VCaP (cell line): ENCODE measurements at regions not wholly inside any gene's neighbourhood (a gene's known extent, or its start where the extent isn't known, plus 50 kb on each side); places are given as distances from the start of the nearest gene placed in this dataset.

Source experiments
- H3K27ac ChIP-seq: fragments of 450-650 bp; 2 replicates; pipeline ENCODE4 v1.5.1; 2017
- TF ChIP-seq, protein P1 (sequence below): fragments of 450-650 bp; conservative IDR thresholded peaks from 2 replicates; pipeline ENCODE4 v1.5.1; 2017; ENCODE audit warnings: mild to moderate bottlenecking, moderate library complexity

DNA sequence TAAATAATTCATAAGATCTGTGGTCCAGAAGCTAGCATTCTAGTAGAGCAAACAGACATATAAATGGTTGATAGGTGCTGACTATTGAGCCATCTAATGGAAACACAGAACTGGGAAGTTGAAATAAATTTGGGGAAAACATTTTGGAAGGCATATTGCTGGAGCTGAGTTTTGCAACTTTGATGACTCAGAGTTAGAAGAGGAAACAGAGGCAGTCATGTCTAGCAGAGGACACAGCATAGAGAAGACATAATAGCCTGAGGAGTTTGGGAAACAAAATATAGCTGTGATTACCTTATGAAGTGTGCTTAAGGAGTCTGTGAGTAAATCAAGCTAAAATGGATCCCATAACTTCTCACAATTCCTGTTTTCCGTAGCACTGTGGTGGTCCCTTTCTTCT, 86.9 kb upstream of the FLRT2 start:
- TF ChIP-seq, protein P1, sequence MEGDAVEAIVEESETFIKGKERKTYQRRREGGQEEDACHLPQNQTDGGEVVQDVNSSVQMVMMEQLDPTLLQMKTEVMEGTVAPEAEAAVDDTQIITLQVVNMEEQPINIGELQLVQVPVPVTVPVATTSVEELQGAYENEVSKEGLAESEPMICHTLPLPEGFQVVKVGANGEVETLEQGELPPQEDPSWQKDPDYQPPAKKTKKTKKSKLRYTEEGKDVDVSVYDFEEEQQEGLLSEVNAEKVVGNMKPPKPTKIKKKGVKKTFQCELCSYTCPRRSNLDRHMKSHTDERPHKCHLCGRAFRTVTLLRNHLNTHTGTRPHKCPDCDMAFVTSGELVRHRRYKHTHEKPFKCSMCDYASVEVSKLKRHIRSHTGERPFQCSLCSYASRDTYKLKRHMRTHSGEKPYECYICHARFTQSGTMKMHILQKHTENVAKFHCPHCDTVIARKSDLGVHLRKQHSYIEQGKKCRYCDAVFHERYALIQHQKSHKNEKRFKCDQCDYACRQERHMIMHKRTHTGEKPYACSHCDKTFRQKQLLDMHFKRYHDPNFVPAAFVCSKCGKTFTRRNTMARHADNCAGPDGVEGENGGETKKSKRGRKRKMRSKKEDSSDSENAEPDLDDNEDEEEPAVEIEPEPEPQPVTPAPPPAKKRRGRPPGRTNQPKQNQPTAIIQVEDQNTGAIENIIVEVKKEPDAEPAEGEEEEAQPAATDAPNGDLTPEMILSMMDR = no peak
- no peak overlapping the region for H3K27ac ChIP-seq

DNA sequence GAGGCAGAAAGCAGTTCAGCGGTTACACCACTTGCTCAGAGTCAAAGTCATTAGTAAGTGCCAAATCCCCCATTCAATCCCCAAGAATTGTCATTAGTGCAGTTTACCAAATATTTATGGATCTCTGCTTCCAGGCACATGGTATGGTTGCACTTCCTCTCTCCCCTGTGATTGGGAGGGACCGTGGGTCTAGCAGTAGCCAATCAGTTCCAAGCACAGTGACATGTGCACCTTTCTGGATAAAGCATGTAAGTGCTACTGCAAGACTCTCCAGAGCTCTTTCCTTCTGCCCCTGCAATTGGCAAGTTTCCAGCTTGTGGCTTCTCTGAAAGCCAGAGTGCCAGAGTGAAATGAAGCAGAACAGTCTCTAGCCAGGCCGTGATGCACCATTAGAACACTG, 85.3 kb upstream of the FLRT2 start:
- no peak overlapping the region for H3K27ac ChIP-seq
- TF ChIP-seq, protein P1 = no peak

GRCh38 chr14:85445151-85445795, 84.7 kb upstream of the FLRT2 start:
- TF ChIP-seq, protein P1 = no peak
- H3K27ac ChIP-seq = no peak overlapping the region

GRCh38 chr14:85447883-85448282, 82.1 kb upstream of the FLRT2 start:
- TF ChIP-seq, protein P1 = no peak
- no peak overlapping the region for H3K27ac ChIP-seq

- no peak overlapping the region for H3K27ac ChIP-seq
- TF ChIP-seq, protein P1 = no peak
Observed at GRCh38 chr14:85451421-85451820, 78.5 kb upstream of the FLRT2 start.

- TF ChIP-seq, protein P1 = no peak
- H3K27ac ChIP-seq = no peak overlapping the region
Observed at GRCh38 chr14:85453401-85454225, 76.3 kb upstream of the FLRT2 start.

GRCh38 chr14:85454226-85454813, 75.6 kb upstream of the FLRT2 start:
- TF ChIP-seq, protein P1 = no peak
- H3K27ac ChIP-seq = no peak overlapping the region
